Ovary (tissue), 7 donors: ENCODE measurements at regions not wholly inside any gene's neighbourhood (a gene's known extent, or its start where the extent isn't known, plus 50 kb on each side); places are given as distances from the start of the nearest gene placed in this dataset.

Experiments used
- DNase-seq, 5 donors: peaks; one replicate each; pipeline ENCODE4 v3.0.0-alpha.2; 2019 to 2020
- H3K27ac ChIP-seq, 2 donors: fragments of 200-600 bp; one replicate each; pipeline versions ENCODE4 v1.5.1 to v1.8.0; 2019 to 2022
- H3K27me3 ChIP-seq: fragments of 200-600 bp; one replicate; pipeline ENCODE4 v1.8.0; 2022
- H3K36me3 ChIP-seq: fragments of 200-600 bp; sonication (generic); one replicate; pipeline ENCODE4 v1.5.1; 2019
- H3K4me1 ChIP-seq: one replicate; pipeline ENCODE4 v1.8.1; 2013; ENCODE audit warnings: mild to moderate bottlenecking, moderate library complexity; ENCODE audit not compliant: insufficient read depth
- H3K4me3 ChIP-seq: fragments of 200-600 bp; sonication (generic); one replicate; pipeline ENCODE4 v1.5.1; 2017
- H3K9me3 ChIP-seq, 2 donors: fragments of 200-600 bp in 1 of 2; sonication (generic) in 1 of 2; one replicate each; pipeline versions ENCODE4 v1.5.1 to v1.8.1; 2013 to 2019; ENCODE audit warnings: mild to moderate bottlenecking in 1 of 2, moderate library complexity in 1 of 2
- CTCF ChIP-seq, 3 donors: fragments of 450-650 bp in 2 of 3; fragments of 200-600 bp in 1 of 3; IDR thresholded peaks; one replicate each; pipeline versions ENCODE4 v1.5.1 to v1.8.0; 2016 to 2022; ENCODE audit warnings: antibody characterized with exemption in 3 of 3, mild to moderate bottlenecking in 1 of 3
- EP300 ChIP-seq: sonication (generic); formaldehyde crosslinking; IDR thresholded peaks from one replicate; pipeline ENCODE4 v1.6.1; 2017; ENCODE audit warnings: antibody characterized with exemption
- POLR2A ChIP-seq: fragments of 450-650 bp; IDR thresholded peaks from one replicate; pipeline ENCODE4 v1.6.1; 2017; ENCODE audit warnings: antibody characterized with exemption, mild to moderate bottlenecking, moderate library complexity
- WGBS, 3 donors: extraction: QIAGEN DNeasy Blood & Tissue Kit in 1 of 3; methylation state at CpG; one replicate each; pipeline versions ENCODE4 v1.1.5 to v1.1.7; 2013 to 2017; 5-methylcytosine and 5-hydroxymethylcytosine counted together
- intact Hi-C, 4 donors: fragments of 100-400 bp; cut with DNase I; formaldehyde crosslinking; loops; one replicate each; pipeline versions ENCODE4 v1.11.0 to v1.15.1; 2022 to 2023
- donor health status: DM: no; HTN: no; CAD: no; lungs with moderate emphysema.
- donor health status: DM: no; HTN: no; CAD: no.
- donor health status: Bipolar disorder and iron deficiency.
- donor health status: DM: no; HTN: no; CAD: no.
- donor health status: DM: yes; HTN: yes; CAD: no.

GRCh38 chr11:33579101-33579500 lies 121.5 kb downstream of the C11orf91 start:
- intact Hi-C loops: loop anchor here in 1 of 4 donors (10.0 kb wide), 1 partner anchor 744 kb away; no protein-coding TSS in a partner anchor

GRCh38 chr11:33577204-33577603 lies 123.4 kb downstream of the C11orf91 start:
- intact Hi-C loops: loop anchor here in 1 of 4 donors (10.0 kb wide), 1 partner anchor 742 kb away; no protein-coding TSS in a partner anchor
- Histone ChIP-seq H3K4me1 (no peaks in the 10 kb centered on the region), H3K27me3 (no peaks in the 10 kb centered on the region), H3K36me3 (no peaks in the 10 kb centered on the region), H3K27ac (no peak overlapping the region), H3K4me3 (no peak overlapping the region), H3K9me3 (no peaks in the 10 kb centered on the region)
- no peak for DNase-seq
- TF ChIP-seq CTCF (IDR thresholded peaks at IDR 0.05) (no peak), EP300 (no peak), POLR2A (no peak)
- WGBS, 3 donors: 83 to 86% (median 84%) methylated on average over 6 of the region's 6 CpGs

More at GRCh38 chr11:33579101-33579500, 121.5 kb downstream of the C11orf91 start:
- no peak for TF ChIP-seq CTCF (IDR thresholded peaks at IDR 0.05)
- TF ChIP-seq POLR2A: no peak
- TF ChIP-seq EP300: no peak
- 91 to 94% (median 93%) methylated on average over 4 of the region's 4 CpGs for WGBS, 3 donors
- Histone ChIP-seq H3K9me3 (no peaks in the 10 kb centered on the region), H3K4me3 (no peak overlapping the region), H3K27ac (no peak overlapping the region), H3K27me3 (no peaks in the 10 kb centered on the region), H3K36me3 (no peaks in the 10 kb centered on the region), H3K4me1 (no peaks in the 10 kb centered on the region)
- DNase-seq: no peak

GRCh38 chr11:33575311-33575710 lies 125.3 kb downstream of the C11orf91 start:
- TF ChIP-seq EP300: no peak
- TF ChIP-seq POLR2A: no peak
- no peak for TF ChIP-seq CTCF (IDR thresholded peaks at IDR 0.05)
- Histone ChIP-seq H3K36me3 (no peaks in the 10 kb centered on the region), H3K27me3 (no peaks in the 10 kb centered on the region), H3K4me3 (no peak overlapping the region), H3K9me3 (no peaks in the 10 kb centered on the region), H3K27ac (no peak overlapping the region), H3K4me1 (no peaks in the 10 kb centered on the region)
- intact Hi-C loops: loop anchor here in 1 of 4 donors (10.0 kb wide), 1 partner anchor 741 kb away; no protein-coding TSS in a partner anchor
- WGBS, 3 donors: 73 to 86% (median 77%) methylated on average over 5 of the region's 5 CpGs
- no peak for DNase-seq

- intact Hi-C loops: loop anchor here in 1 of 4 donors (10.0 kb wide), 1 partner anchor 740 kb away; no protein-coding TSS in a partner anchor
- no peak for TF ChIP-seq POLR2A
- no peak for TF ChIP-seq EP300
- no peak for TF ChIP-seq CTCF (IDR thresholded peaks at IDR 0.05)
- WGBS, 3 donors: 58 to 71% (median 59%) methylated on average over 7 of the region's 7 CpGs
- H3K27me3 ChIP-seq: no peaks in the 10 kb centered on the region
- no peak for DNase-seq
- no peaks in the 10 kb centered on the region for H3K4me1 ChIP-seq
- H3K4me3 ChIP-seq: no peak overlapping the region
- no peaks in the 10 kb centered on the region for H3K9me3 ChIP-seq
- H3K36me3 ChIP-seq: no peaks in the 10 kb centered on the region
- H3K27ac ChIP-seq: no peak overlapping the region
Observed at GRCh38 chr11:33574331-33574730, 126.3 kb downstream of the C11orf91 start.
